ENCODE measurements at regions not wholly inside any gene's neighbourhood (a gene's known extent, or its start where the extent isn't known, plus 50 kb on each side); places are given as distances from the start of the nearest gene placed in this dataset.

DNA sequence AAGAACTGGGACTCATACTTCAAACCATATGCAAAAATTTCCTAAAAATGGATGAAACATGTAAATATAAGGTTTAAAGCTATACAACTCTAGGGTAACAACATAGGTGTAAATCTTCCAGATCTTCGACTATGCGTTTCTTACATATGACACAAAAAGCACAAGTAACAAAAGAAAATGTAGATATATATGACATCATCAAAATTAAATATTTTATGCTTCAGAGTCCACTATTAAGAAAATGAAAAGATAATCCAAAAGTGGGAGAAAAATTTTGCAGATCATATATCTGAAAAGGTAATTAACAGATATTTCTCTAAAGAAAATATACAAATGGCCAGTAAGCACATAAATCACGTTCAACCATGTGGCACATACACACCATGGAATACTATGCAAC, 164.2 kb upstream of the ACTRT1 start:
- DNase-seq, result no peak

DNA sequence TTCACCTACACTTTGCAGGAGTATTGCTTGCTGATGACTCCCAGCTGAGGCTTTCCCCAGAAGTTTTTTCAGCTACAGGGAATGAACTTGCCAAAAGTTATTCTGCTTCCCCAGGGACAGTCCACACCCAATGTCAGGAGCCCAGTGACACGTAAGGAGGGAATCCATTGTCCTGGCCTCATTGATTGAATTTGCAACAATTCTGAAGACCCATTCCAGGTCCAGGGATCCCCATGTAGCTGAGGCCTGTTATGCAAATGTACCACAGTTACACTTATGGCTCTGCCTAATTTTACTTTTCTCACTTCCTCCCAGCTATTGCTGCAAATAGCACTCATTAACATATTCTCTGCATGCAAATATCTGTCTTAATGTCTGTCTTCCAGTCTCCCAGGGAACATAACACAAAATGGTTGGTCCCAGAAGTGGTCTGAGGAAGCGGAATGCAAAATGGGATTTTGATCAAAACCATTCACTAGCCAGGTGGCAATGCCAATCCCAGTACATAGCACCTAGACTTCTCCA, 113.7 kb upstream of the ACTRT1 start:
- DNase-seq, result no peak

DNA sequence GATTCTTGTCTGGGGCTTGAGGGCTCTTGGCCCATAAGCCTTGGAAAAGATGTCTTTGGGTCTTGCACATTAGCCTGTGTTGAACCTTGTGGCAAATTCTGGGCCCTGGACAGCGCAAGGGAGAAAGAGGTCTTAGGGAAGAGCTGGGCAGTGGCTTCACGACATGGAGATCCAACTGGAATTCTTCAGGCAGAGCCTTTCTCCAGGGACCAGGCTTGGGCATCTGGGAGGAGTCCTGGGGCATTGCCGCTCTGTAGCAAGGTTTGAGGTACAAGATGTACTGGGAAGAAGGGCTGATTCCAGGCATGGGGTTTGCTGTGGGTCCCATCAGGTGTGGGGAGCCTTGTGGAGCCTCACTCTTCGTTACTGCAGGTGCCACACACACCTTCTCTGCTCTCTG, 104.0 kb upstream of the ACTRT1 start:
- no peak for DNase-seq

DNA sequence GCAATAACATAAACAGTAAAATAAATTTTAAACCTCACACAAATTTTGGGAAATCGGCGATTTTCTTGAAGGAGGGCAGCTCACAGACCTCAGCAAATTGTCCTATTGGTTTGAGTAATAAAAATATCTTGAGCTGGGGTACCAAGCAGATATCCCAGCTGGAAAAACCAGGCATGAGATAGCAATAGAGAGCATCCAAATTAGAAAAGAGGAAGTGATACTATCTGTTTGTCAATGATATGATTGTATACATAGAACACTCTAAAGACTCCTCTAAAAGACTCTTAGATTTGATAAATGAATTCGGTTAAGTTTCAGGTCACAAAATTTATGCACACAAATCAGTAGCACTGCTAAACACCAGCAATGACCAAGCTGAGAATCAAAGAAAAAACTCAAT, 90.5 kb upstream of the ACTRT1 start:
- DNase-seq, result no peak

DNA sequence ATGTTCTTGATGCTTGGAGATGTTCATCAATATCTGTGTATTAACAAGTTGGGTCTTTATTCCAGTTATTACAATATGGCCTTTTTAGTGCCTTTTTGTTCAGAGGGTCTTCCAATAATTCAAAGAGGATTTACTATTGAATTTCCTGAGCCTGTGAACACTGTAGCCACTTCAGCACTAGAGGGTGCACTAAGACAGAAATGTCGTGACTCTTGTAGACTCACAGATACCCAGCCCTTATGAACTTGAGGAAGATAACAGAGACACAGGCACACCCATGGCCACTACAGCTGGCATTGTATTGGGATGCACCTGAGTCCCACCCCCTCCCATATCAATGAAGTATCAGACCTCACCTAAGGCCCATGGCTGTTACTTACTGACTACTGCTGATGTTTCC, 54.4 kb upstream of the ACTRT1 start:
- no peak for DNase-seq

DNA sequence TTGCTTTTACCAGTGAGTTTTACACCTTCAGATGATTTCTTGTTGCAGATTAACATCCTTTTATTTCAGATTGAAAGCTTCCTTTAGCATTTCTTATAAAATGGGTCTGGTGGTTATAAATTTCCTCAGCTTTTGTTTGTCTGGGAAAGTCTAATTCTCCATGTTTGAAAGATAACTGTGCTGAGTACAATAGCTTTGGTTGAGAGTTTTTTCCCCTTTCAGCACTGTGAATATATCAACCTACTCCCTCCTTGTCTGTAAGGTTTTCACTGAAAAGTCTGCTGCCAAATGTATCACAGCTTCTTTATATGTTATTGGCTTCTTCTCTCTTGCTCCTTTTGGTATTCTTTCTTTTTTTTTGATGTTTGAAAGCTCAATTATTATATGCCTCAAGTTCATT, 53.5 kb upstream of the ACTRT1 start:
- no peak for DNase-seq

Measured in NK-92 treated with Interleukin-12 subunit alpha and Interleukin-12 subunit beta, amount 100 ng/mL, for 24 hours (cell line).